HG02973 (cell line): ENCODE measurements at regions not wholly inside any gene's neighbourhood (a gene's known extent, or its start where the extent isn't known, plus 50 kb on each side); places are given as distances from the start of the nearest gene placed in this dataset.
A peak's percentile ranks its signal among the peaks of the same experiment; 100 is the strongest.

Experiments
- ATAC-seq: cut with Tn5 transposase; IDR thresholded peaks from one replicate; pipeline ENCODE4 v1.9.1; 2021; ENCODE audit warnings: moderate library complexity; ENCODE audit not compliant: unreplicated experiment

GRCh38 chr3:70120357-70120966, 120.9 kb downstream of the SAMMSON start:
- peak; percentile 98 for ATAC-seq

- no peak for ATAC-seq
These were observed 127.7 kb downstream of the SAMMSON start for GRCh38 chr3:70127192-70127591.

- no peak for ATAC-seq
These were observed 137.8 kb downstream of the SAMMSON start for GRCh38 chr3:70137366-70137765.

- no peak for ATAC-seq
These were observed 139.1 kb downstream of the SAMMSON start for GRCh38 chr3:70138606-70139005.
